ENCODE measurements at regions not wholly inside any gene's neighbourhood (a gene's known extent, or its start where the extent isn't known, plus 50 kb on each side); places are given as distances from the start of the nearest gene placed in this dataset.
"Not testable (repeated sequence)": the region's sequence is repeated elsewhere in the genome, so short reads cannot be mapped to it uniquely, and the experiment has no call there.

DNA sequence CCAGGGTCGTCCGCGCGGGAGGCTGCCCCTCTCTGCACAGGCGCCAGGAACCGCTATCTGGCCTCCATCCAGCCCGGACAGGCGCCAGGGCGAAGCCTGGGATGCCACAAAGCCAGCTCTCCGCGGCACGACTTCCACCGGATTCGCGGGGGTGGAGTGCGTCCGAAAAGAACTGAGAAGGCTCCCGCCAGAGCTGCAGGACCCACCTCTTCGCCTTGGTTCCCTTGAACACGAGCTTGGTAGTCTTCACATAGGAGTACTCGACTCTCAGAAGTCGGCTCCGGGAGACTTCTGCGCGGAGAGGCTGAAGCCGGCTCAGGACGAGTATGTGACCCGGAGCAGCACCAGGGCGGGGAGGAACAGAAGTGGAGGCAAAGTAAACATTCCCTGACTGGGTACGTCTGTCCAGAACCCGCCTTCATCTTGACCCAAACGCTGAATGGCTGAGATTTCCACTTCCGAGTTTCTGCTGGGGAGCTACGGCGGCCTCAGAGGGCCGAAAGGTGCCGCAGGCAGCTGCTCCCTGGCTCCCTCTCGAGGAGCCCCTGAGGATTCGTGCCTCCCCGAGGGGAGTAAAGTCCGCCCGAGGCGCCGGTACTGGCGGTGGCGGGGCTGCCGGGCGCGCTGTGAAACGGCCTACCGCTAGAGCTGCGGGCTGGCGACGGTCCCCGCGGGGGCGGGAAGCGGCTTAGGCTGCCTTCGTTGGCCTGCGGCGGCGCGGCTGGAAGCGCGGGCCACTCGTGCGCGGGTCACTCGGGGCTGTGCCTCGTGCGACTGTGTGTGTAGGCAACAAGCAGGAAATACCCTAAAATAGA, 2654.9 kb upstream of the DEFB115 start (continued):
- TF ChIP-seq, protein P1, sequence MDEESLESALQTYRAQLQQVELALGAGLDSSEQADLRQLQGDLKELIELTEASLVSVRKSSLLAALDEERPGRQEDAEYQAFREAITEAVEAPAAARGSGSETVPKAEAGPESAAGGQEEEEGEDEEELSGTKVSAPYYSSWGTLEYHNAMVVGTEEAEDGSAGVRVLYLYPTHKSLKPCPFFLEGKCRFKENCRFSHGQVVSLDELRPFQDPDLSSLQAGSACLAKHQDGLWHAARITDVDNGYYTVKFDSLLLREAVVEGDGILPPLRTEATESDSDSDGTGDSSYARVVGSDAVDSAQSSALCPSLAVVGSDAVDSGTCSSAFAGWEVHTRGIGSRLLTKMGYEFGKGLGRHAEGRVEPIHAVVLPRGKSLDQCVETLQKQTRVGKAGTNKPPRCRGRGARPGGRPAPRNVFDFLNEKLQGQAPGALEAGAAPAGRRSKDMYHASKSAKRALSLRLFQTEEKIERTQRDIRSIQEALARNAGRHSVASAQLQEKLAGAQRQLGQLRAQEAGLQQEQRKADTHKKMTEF (CRISPR knock-in tag; IDR thresholded peaks at IDR 0.05), result peak; percentile 100
- TF ChIP-seq ZSCAN25 (CRISPR knock-in tag; IDR thresholded peaks at IDR 0.05) (peak; percentile 47; the same call in 1 of the 2 replicates), ZFP1 (CRISPR knock-in tag; IDR thresholded peaks at IDR 0.05) (peak; percentile 73; the same call in 1 of the 2 replicates), RAD21 (CRISPR knock-in tag; IDR thresholded peaks at IDR 0.05) (peak; percentile 74), MED1 (CRISPR knock-in tag; IDR thresholded peaks at IDR 0.05) (peak; percentile 88), SP4 (CRISPR knock-in tag; IDR thresholded peaks at IDR 0.05) (peak; percentile 74; the same call in 1 of the 2 replicates), ZNF383 (CRISPR knock-in tag; IDR thresholded peaks at IDR 0.05; ENCODE audit: borderline replicate concordance) (peak; percentile 69; the same call in 1 of the 2 replicates), TCF12 (CRISPR knock-in tag; IDR thresholded peaks at IDR 0.05) (0 out of 2 replicates have a peak, but pooled peaks have one; percentile 47), ZNF33A (CRISPR knock-in tag; IDR thresholded peaks at IDR 0.05; ENCODE audit: borderline replicate concordance) (peak; percentile 85; the same call in 1 of the 2 replicates), ZNF563 (CRISPR knock-in tag; IDR thresholded peaks at IDR 0.05) (peak; percentile 98), TSC22D2 (CRISPR knock-in tag; IDR thresholded peaks at IDR 0.05; ENCODE audit: borderline replicate concordance) (0 out of 2 replicates have a peak, but pooled peaks have one; percentile 21), ZKSCAN8 (CRISPR knock-in tag; IDR thresholded peaks at IDR 0.05; ENCODE audit: borderline replicate concordance) (peak; percentile 56; the same call in 1 of the 2 replicates), ZNF839 (CRISPR knock-in tag; IDR thresholded peaks at IDR 0.05; ENCODE audit: borderline replicate concordance) (peak; percentile 18; the same call in 1 of the 2 replicates), FOXP1 (IDR thresholded peaks at IDR 0.05) (0 out of 2 replicates have a peak, but pooled peaks have one; percentile 4), FOXP1 (CRISPR knock-in tag; IDR thresholded peaks at IDR 0.05) (peak; percentile 30), ZMYM4 (CRISPR knock-in tag; IDR thresholded peaks at IDR 0.05) (peak; percentile 100), XRCC5 (optimal IDR thresholded peaks at IDR 0.05; ENCODE audit: low read length) (peak; percentile 96), NONO (CRISPR knock-in tag; conservative IDR thresholded peaks at IDR 0.05) (peak; percentile 93), TAF1 (CRISPR knock-in tag; IDR thresholded peaks at IDR 0.05) (peak; percentile 97), KAT7 (CRISPR knock-in tag; IDR thresholded peaks at IDR 0.05; ENCODE audit: borderline replicate concordance) (peak; percentile 87; the same call in 1 of the 2 replicates), ZNF713 (CRISPR knock-in tag; IDR thresholded peaks at IDR 0.05) (peak; percentile 55; the same call in 1 of the 2 replicates), GATA4 (IDR thresholded peaks at IDR 0.05; ENCODE audit: borderline replicate concordance, low read depth) (0 out of 2 replicates have a peak, but pooled peaks have one; percentile 39), STAT5B (CRISPR knock-in tag; IDR thresholded peaks at IDR 0.05) (0 out of 2 replicates have a peak, but pooled peaks have one; percentile 6)
- TF ChIP-seq, protein P2, sequence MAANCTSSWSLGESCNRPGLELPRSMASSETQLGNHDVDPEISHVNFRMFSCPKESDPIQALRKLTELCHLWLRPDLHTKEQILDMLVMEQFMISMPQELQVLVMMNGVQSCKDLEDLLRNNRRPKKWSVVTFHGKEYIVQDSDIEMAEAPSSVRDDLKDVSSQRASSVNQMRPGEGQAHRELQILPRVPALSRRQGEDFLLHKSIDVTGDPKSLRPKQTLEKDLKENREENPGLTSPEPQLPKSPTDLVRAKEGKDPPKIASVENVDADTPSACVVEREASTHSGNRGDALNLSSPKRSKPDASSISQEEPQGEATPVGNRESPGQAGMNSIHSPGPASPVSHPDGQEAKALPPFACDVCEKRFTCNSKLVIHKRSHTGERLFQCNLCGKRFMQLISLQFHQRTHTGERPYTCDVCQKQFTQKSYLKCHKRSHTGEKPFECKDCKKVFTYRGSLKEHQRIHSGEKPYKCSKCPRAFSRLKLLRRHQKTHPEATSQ (CRISPR knock-in tag; IDR thresholded peaks at IDR 0.05; ENCODE audit: borderline replicate concordance), result peak; percentile 94
- TF ChIP-seq, protein P3, sequence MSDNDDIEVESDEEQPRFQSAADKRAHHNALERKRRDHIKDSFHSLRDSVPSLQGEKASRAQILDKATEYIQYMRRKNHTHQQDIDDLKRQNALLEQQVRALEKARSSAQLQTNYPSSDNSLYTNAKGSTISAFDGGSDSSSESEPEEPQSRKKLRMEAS (IDR thresholded peaks at IDR 0.05), result peak; percentile 77
- TF ChIP-seq, protein P4, sequence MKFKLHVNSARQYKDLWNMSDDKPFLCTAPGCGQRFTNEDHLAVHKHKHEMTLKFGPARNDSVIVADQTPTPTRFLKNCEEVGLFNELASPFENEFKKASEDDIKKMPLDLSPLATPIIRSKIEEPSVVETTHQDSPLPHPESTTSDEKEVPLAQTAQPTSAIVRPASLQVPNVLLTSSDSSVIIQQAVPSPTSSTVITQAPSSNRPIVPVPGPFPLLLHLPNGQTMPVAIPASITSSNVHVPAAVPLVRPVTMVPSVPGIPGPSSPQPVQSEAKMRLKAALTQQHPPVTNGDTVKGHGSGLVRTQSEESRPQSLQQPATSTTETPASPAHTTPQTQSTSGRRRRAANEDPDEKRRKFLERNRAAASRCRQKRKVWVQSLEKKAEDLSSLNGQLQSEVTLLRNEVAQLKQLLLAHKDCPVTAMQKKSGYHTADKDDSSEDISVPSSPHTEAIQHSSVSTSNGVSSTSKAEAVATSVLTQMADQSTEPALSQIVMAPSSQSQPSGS (CRISPR knock-in tag; IDR thresholded peaks at IDR 0.05), result peak; percentile 91
- not testable (repeated sequence) for TF ChIP-seq TCF12, NONO (IDR thresholded peaks at IDR 0.05)

All from HepG2 (cell line).